PC-3 (cell line): ENCODE measurements at regions not wholly inside any gene's neighbourhood (a gene's known extent, or its start where the extent isn't known, plus 50 kb on each side); places are given as distances from the start of the nearest gene placed in this dataset.
A peak's percentile ranks its signal among the peaks of the same experiment; 100 is the strongest.

Source experiments
- ATAC-seq: fragments of 200-7000 bp; cut with Tn5 transposase; 2 replicates; pipeline ENCODE4 v1.9.1; 2020; ENCODE audit warnings: mild to moderate bottlenecking, moderate library complexity
- BruUV-seq: library from RNA; stranded (reverse); fragments of 400-500 nt; replicated peaks from 2 replicates; lab custom pipeline; 2021; lab: Mats Ljungman, UMichigan
- CTCF ChIA-PET: fragments of 300-600 bp; sonication (Branson Sonifier 250); formaldehyde crosslinking; loops from one replicate; lab custom pipeline; 2022; ENCODE audit warnings: antibody characterized with exemption; lab: Charles Lee
- POLR2A ChIA-PET: fragments of 300-600 bp; sonication (Branson Sonifier 250); formaldehyde crosslinking; loops from one replicate; lab custom pipeline; 2022; ENCODE audit warnings: antibody characterized with exemption; ENCODE audit not compliant: unreplicated experiment; lab: Charles Lee
- DNase-seq: peaks from one replicate; pipeline ENCODE4 v3.0.0-alpha.2; 2015
- H2AFZ ChIP-seq: fragments of 300-600 bp; sonication (generic); 2 replicates; pipeline ENCODE4 v1.6.0; 2016; ENCODE audit warnings: antibody characterized with exemption, low read length
- H3F3A ChIP-seq: fragments of 300-600 bp; sonication (generic); one replicate; pipeline ENCODE4 v1.6.0; 2017; ENCODE audit warnings: antibody characterized with exemption, low read length, control low read depth, mild to moderate bottlenecking; ENCODE audit not compliant: unreplicated experiment
- H3K27ac ChIP-seq: fragments of 300-600 bp; sonication (generic); 2 replicates; pipeline ENCODE4 v1.5.1; 2016; ENCODE audit warnings: mild to moderate bottlenecking, low read length
- H3K27me3 ChIP-seq: fragments of 300-600 bp; sonication (generic); 2 replicates; pipeline ENCODE4 v1.6.1; 2016; ENCODE audit warnings: low read length, mixed read lengths
- H3K36me3 ChIP-seq: fragments of 300-600 bp; sonication (generic); 2 replicates; pipeline ENCODE4 v1.6.1; 2016; ENCODE audit warnings: low read depth, mixed run types, low read length, mixed read lengths
- H3K4me1 ChIP-seq: fragments of 300-600 bp; sonication (generic); 2 replicates; pipeline ENCODE4 v1.5.1; 2016; ENCODE audit warnings: low read length; ENCODE audit not compliant: insufficient read depth
- H3K4me2 ChIP-seq: fragments of 300-600 bp; sonication (generic); 2 replicates; pipeline ENCODE4 v1.6.0; 2016; ENCODE audit warnings: low read length
- H3K4me3 ChIP-seq: fragments of 300-600 bp; sonication (generic); 2 replicates; pipeline ENCODE4 v1.5.1; 2016; ENCODE audit warnings: mild to moderate bottlenecking, low read length, mixed read lengths
- H3K79me2 ChIP-seq: fragments of 300-600 bp; sonication (generic); 2 replicates; pipeline ENCODE4 v1.6.1; 2017; ENCODE audit warnings: low read length, mixed read lengths
- H3K9ac ChIP-seq: fragments of 300-600 bp; sonication (generic); 2 replicates; pipeline ENCODE4 v1.6.0; 2016; ENCODE audit warnings: mild to moderate bottlenecking, low read length
- H3K9me2 ChIP-seq: fragments of 300-600 bp; sonication (generic); replicated peaks from 2 replicates; pipeline ENCODE4 v1.6.1; 2016; ENCODE audit warnings: mixed run types, low read length, mixed read lengths
- H3K9me3 ChIP-seq: fragments of 300-600 bp; sonication (generic); 2 replicates; pipeline ENCODE4 v1.6.1; 2016; ENCODE audit warnings: low read length, mixed read lengths
- H4K20me1 ChIP-seq: fragments of 300-600 bp; sonication (generic); 2 replicates; pipeline ENCODE4 v1.6.1; 2016; ENCODE audit warnings: low read length, mixed read lengths
- CTCF ChIP-seq: fragments of 300-600 bp; sonication (generic); conservative IDR thresholded peaks from 2 replicates; pipeline ENCODE4 v1.5.1; 2017; ENCODE audit warnings: antibody characterized with exemption, low read depth, mild to moderate bottlenecking, low read length
- EZH2 ChIP-seq: fragments of 300-600 bp; sonication (generic); IDR thresholded peaks from one replicate; pipeline ENCODE4 v1.6.1; 2017; ENCODE audit warnings: antibody characterized with exemption, mild to moderate bottlenecking, low read length; ENCODE audit not compliant: unreplicated experiment
- EZH2phosphoT487 ChIP-seq: fragments of 300-600 bp; sonication (generic); IDR thresholded peaks from 2 replicates; pipeline ENCODE4 v1.6.1; 2018; ENCODE audit warnings: mild to moderate bottlenecking, antibody characterized with exemption, low read length, borderline replicate concordance
- intact Hi-C: fragments of 100-400 bp; cut with micrococcal nuclease; formaldehyde crosslinking; loops from 2 replicates; pipeline ENCODE4 v1.9.0; 2023

DNA sequence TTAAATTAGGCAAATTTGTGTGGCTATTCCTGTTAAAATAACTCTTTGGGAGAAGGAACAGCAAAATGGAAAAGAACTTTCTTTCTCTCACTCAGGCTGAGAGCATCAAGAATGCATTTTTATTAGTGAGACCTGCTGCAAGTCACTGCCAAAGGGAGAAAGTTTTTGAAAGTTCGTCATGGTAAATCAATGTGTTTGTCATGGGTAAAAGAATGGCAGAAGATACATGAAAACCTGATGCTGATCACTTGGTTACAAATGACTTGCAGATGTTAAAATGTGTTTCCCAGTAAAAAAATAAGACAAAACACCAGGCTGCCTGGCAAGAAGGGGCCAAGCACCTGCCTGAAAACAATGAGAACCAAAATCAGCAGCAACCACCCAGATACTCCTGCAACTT is 484.7 kb upstream of the NRP1 start:
- DNase-seq (no peak), ATAC-seq (no peak)
- TF ChIP-seq CTCF: no peak
- no peak for TF ChIP-seq EZH2
- no peak for TF ChIP-seq EZH2phosphoT487
- H4K20me1 ChIP-seq: no peaks in the 10 kb centered on the region
- no peak overlapping the region for H3K4me3 ChIP-seq
- no peaks in the 10 kb centered on the region for H3F3A ChIP-seq
- H3K36me3 ChIP-seq: no peaks in the 10 kb centered on the region
- POLR2A ChIA-PET: no interaction called here
- H3K9ac ChIP-seq: no peak overlapping the region
- no peaks in the 10 kb centered on the region for H3K9me2 ChIP-seq
- no TSS peak for BruUV-seq
- no peaks in the 10 kb centered on the region for H3K4me1 ChIP-seq
- no peak overlapping the region for H2AFZ ChIP-seq
- H3K79me2 ChIP-seq: no peaks in the 10 kb centered on the region
- intact Hi-C loops: no loop called here
- no peaks in the 10 kb centered on the region for H3K27me3 ChIP-seq
- H3K9me3 ChIP-seq: no peaks in the 10 kb centered on the region
- H3K27ac ChIP-seq: no peak overlapping the region
- H3K4me2 ChIP-seq: no peak overlapping the region
- CTCF ChIA-PET: no interaction called here

GRCh38 chr10:33818343-33818742 is 483.9 kb upstream of the NRP1 start:
- Histone ChIP-seq H4K20me1 (no peaks in the 10 kb centered on the region), H3K36me3 (no peaks in the 10 kb centered on the region), H3K4me1 (no peaks in the 10 kb centered on the region), H3K4me3 (no peak overlapping the region), H3K4me2 (no peak overlapping the region), H2AFZ (no peak overlapping the region), H3F3A (no peaks in the 10 kb centered on the region), H3K9me2 (no peaks in the 10 kb centered on the region), H3K27me3 (no peaks in the 10 kb centered on the region), H3K9me3 (no peaks in the 10 kb centered on the region), H3K79me2 (no peaks in the 10 kb centered on the region), H3K9ac (no peak overlapping the region), H3K27ac (no peak overlapping the region)
- no TSS peak for BruUV-seq
- ATAC-seq (peak; percentile 40; the same call in 1 of the 2 replicates), DNase-seq (no peak)
- intact Hi-C loops: no loop called here
- ChIA-PET POLR2A (no interaction called here), CTCF (no interaction called here)
- TF ChIP-seq EZH2 (no peak), EZH2phosphoT487 (no peak), CTCF (no peak)

GRCh38 chr10:33817605-33818004 is 483.1 kb upstream of the NRP1 start:
- POLR2A ChIA-PET: interaction anchor here (0.5 kb wide), 1 partner anchor 1965 kb away, joined by 7 read pairs; no protein-coding TSS in a partner anchor
- H4K20me1 ChIP-seq: no peaks in the 10 kb centered on the region
- H3F3A ChIP-seq: no peaks in the 10 kb centered on the region
- no peaks in the 10 kb centered on the region for H3K27me3 ChIP-seq
- H3K9me3 ChIP-seq: no peaks in the 10 kb centered on the region
- no peaks in the 10 kb centered on the region for H3K9me2 ChIP-seq
- no peaks in the 10 kb centered on the region for H3K79me2 ChIP-seq
- H3K4me2 ChIP-seq: no peak overlapping the region
- H3K27ac ChIP-seq: no peak overlapping the region
- intact Hi-C loops: no loop called here
- H2AFZ ChIP-seq: no peak overlapping the region
- no peak overlapping the region for H3K4me3 ChIP-seq
- no TSS peak for BruUV-seq
- TF ChIP-seq EZH2phosphoT487: no peak
- TF ChIP-seq EZH2: no peak
- no peak for TF ChIP-seq CTCF
- DNase-seq (no peak), ATAC-seq (no peak)
- no peaks in the 10 kb centered on the region for H3K36me3 ChIP-seq
- CTCF ChIA-PET: no interaction called here
- no peaks in the 10 kb centered on the region for H3K4me1 ChIP-seq
- no peak overlapping the region for H3K9ac ChIP-seq
